B cell (primary cell): ENCODE measurements at regions not wholly inside any gene's neighbourhood (a gene's known extent, or its start where the extent isn't known, plus 50 kb on each side); places are given as distances from the start of the nearest gene placed in this dataset.

Experiments used
- CTCF ChIP-seq: fragments of 200-600 bp; IDR thresholded peaks from one replicate; pipeline ENCODE4 v1.8.0; 2022; ENCODE audit warnings: antibody characterized with exemption, mild to moderate bottlenecking
- EZH2 ChIP-seq: IDR thresholded peaks from 2 replicates; pipeline ENCODE4 v1.6.1; 2012; ENCODE audit warnings: borderline replicate concordance, low read depth, mild to moderate bottlenecking, moderate library complexity, low read length; ENCODE audit not compliant: insufficient read depth, poor library complexity, severe bottlenecking

- no peak for TF ChIP-seq CTCF
- no peak for TF ChIP-seq EZH2
Observed at GRCh38 chr13:65670014-65670625, 1560.0 kb downstream of the PCDH9 start.
